Ovary (tissue), 3 donors: ENCODE measurements at regions not wholly inside any gene's neighbourhood (a gene's known extent, or its start where the extent isn't known, plus 50 kb on each side); places are given as distances from the start of the nearest gene placed in this dataset.

Experiments
- CTCF ChIP-seq, 3 donors: fragments of 450-650 bp in 2 of 3; fragments of 200-600 bp in 1 of 3; IDR thresholded peaks; one replicate each; pipeline versions ENCODE4 v1.5.1 to v1.8.0; 2016 to 2022; ENCODE audit warnings: antibody characterized with exemption in 3 of 3, mild to moderate bottlenecking in 1 of 3
- EP300 ChIP-seq: sonication (generic); formaldehyde crosslinking; IDR thresholded peaks from one replicate; pipeline ENCODE4 v1.6.1; 2017; ENCODE audit warnings: antibody characterized with exemption
- POLR2A ChIP-seq: fragments of 450-650 bp; IDR thresholded peaks from one replicate; pipeline ENCODE4 v1.6.1; 2017; ENCODE audit warnings: antibody characterized with exemption, mild to moderate bottlenecking, moderate library complexity
- donor health status: DM: no; HTN: no; CAD: no.

DNA sequence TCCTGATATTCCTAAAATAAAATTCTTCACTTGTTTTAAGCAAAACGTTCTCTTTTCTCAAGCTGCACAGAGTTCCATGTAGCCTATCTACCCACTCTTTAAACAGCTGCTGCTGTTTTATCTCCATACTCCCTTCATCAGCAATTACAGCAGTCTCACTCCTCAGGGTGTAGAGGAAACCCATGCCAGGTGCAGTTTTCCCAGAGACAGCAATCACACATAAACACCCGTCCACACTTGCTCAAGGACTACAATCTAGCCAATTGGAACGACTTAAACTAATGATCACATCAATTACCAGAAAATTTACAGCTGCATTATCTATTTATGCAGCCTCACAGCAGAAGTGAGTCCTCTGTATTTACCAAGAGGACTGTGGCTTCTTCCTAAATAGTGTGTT is 141.7 kb downstream of the HTR1A start:
- TF ChIP-seq POLR2A (no peak), CTCF (IDR thresholded peaks at IDR 0.05) (no peak), EP300 (no peak)
